Uterus (tissue), 2 donors: ENCODE measurements at regions not wholly inside any gene's neighbourhood (a gene's known extent, or its start where the extent isn't known, plus 50 kb on each side); places are given as distances from the start of the nearest gene placed in this dataset.

ENCODE experiments used
- POLR2A ChIP-seq, 2 donors: fragments of 450-650 bp; IDR thresholded peaks; one replicate each; pipeline ENCODE4 v1.6.1; 2016; ENCODE audit warnings: antibody characterized with exemption in 2 of 2, mild to moderate bottlenecking in 1 of 2, moderate library complexity in 1 of 2
- TF ChIP-seq, protein P1 (sequence below), 4 experiments: fragments of 200-600 bp in 2 of 4; fragments of 450-650 bp in 2 of 4; sonication (generic) in 2 of 4; IDR thresholded peaks; one replicate each; pipeline ENCODE4 v1.5.1; 2016 to 2019; ENCODE audit warnings: antibody characterized with exemption in 4 of 4, mild to moderate bottlenecking in 2 of 4, moderate library complexity in 1 of 4

DNA sequence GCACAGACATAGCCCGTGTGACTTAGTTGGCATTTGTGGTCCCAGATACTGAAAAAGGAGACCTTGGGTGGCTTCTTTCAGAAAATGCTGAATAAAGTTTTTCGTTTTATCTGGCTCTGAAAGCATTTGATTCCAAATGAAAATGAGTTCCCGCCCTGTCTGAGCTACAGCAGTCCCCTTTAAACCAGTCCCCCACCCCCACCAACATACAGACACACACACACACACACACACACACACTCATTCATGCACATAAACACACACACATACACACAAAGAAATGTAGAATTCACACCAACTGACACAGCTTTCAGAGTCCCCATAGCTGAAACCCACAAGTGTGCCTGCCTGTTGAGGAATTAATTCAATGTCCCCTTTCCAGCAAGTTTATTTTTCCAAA lies 97.0 kb upstream of the SMARCA2 start:
- no peak for TF ChIP-seq POLR2A (IDR thresholded peaks at IDR 0.05)
- TF ChIP-seq, protein P1, sequence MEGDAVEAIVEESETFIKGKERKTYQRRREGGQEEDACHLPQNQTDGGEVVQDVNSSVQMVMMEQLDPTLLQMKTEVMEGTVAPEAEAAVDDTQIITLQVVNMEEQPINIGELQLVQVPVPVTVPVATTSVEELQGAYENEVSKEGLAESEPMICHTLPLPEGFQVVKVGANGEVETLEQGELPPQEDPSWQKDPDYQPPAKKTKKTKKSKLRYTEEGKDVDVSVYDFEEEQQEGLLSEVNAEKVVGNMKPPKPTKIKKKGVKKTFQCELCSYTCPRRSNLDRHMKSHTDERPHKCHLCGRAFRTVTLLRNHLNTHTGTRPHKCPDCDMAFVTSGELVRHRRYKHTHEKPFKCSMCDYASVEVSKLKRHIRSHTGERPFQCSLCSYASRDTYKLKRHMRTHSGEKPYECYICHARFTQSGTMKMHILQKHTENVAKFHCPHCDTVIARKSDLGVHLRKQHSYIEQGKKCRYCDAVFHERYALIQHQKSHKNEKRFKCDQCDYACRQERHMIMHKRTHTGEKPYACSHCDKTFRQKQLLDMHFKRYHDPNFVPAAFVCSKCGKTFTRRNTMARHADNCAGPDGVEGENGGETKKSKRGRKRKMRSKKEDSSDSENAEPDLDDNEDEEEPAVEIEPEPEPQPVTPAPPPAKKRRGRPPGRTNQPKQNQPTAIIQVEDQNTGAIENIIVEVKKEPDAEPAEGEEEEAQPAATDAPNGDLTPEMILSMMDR (IDR thresholded peaks at IDR 0.05): no peak
